NCI-H774 (cell line): ENCODE measurements at regions not wholly inside any gene's neighbourhood (a gene's known extent, or its start where the extent isn't known, plus 50 kb on each side); places are given as distances from the start of the nearest gene placed in this dataset.

Source experiments
- DNase-seq: peaks from one replicate; lab custom pipeline; 2025; lab: John Stamatoyannopoulos, UW

DNA sequence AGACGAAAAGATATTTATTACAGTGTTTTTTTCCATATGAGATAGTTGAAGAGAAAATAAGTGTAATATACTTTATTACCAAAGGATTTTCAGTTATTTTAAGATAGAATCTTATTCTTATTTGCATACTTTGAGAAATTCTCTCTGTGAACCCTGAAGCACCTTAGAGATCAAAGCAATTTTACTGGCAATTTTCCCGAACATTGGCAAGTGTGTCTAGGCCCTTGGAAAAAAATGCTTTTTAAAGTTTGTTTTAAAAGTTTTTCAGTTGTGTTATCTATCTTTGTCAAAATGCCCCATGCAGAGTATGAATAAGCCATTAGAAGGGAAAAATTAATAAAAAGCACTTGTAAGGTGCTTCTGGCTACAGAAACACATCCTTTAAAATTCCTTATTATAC is 276.8 kb upstream of the HSF2 start:
- DNase-seq: no peak

- DNase-seq: no peak
Measured at GRCh38 chr6:122124908-122125307, 274.5 kb upstream of the HSF2 start.

- no peak for DNase-seq
Measured at GRCh38 chr6:122126894-122127293, 272.6 kb upstream of the HSF2 start.

DNA sequence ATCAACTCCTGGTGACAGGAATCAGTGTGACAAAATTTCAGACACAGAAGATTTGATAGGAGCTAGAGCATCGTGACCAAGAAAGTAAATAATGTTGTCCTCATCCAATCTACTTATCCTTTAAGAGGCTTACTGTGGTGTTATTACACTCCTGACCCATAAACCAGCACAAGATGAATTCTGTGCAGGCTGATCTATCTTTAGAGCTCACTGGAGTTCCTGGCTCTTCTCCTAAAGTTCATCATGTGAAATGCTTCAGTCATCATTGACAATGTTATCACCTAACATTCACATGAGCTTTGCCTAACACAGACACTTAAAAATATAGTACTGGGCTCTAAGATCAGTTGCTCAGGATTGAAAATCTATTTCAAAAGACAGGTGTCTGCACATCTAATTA is 271.0 kb upstream of the HSF2 start:
- DNase-seq: no peak

DNA sequence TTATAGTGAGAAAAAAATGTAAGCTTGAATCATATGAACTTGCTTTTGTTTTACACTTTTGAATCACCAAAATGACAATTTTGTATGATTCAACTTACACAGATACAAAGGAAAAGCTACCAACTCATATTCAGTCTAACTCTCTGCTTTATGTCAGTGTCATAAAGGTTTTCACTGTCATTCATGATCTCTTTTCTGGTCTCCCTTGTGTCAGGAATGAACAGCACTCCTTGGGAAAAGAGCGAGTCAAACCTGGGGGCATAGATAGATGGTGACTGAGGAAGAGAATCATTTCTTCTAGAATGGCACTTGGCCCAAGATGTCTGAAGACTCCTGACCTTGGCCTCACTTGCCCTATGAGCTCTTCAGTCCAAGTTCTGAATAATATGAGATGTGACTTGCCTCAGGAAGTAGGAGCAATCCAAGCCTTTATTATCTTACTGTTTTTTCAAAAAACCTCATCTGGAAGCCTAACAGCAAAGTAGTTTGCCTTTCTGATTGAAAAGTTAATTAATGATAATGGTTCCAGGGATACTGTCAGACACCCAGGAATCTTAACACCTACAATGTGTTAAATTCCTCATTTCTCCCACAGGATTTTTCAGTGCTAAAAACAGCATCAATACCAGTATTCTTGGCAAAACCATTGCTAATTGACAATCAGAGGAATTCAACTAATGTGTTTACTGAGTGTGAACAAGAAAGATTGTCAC is 270.0 kb upstream of the HSF2 start:
- DNase-seq: no peak

- DNase-seq: no peak
Measured at GRCh38 chr6:122130026-122130348, 269.5 kb upstream of the HSF2 start.

GRCh38 chr6:122130518-122130917 is 268.9 kb upstream of the HSF2 start:
- no peak for DNase-seq

GRCh38 chr6:122136386-122136785 is 263.1 kb upstream of the HSF2 start:
- no peak for DNase-seq

DNA sequence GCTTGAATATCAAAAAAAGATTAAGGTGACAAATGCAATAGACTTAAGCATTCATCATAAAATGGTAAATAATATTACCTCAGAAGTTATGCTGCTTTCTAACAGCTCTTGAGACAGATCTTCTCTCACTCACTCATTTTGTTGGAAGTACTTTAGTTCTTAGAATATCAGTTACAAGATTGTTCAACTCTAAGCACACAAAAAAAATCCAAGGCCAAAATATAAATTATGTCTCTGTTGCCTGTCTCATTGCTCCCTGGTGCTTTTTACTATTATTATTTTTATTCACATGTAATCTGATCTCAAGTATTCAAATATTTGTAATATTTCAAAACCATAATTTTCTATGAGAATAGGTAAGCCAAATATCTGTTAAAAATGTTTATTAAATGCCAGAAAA is 259.4 kb upstream of the HSF2 start:
- no peak for DNase-seq

- DNase-seq: no peak
Measured at GRCh38 chr6:122141246-122141645, 258.2 kb upstream of the HSF2 start.

GRCh38 chr6:122143813-122144601 is 255.4 kb upstream of the HSF2 start:
- no peak for DNase-seq

GRCh38 chr6:122145246-122145645 is 254.2 kb upstream of the HSF2 start:
- no peak for DNase-seq

DNA sequence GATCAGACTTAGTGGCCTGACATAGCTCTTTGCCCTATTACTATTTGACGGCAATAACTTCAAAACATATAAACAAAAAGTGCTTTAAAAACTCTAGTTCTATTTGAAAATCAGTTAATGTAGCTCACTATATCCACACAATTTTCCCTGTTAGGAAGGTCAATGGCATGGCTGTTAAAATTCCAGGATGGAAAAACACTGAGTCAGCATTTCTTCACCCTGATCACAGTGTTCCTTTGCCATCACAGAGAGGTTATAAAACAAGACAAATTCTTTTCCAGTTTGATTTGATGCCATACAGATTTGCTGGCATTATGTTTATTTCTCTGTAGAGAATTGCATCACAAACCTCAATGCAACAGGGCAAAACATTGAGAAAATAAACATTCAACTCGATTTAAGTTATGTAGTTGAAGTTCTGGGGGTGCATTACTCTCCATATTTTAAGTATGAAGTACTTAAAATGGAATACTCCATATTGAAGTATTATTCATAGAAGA is 253.7 kb upstream of the HSF2 start:
- no peak for DNase-seq

DNA sequence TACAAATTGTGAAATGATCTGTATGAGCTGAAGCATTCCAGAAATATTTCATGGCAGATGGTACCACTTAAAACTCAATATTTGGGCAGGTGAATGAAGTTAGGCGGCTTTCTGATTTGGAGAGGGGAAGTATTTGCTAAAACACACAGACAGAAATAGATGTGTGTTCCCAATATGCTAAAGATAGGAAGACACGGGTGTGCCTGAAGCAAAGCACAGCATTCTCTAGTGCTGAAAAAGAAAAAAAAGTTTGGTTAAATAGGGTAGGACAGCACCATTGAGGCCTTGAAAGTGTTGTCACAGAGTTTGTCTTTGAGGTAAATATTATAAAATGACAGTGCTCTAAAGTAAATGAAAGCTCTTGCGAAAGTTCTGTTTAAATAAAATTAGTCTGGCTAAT is 252.2 kb upstream of the HSF2 start:
- DNase-seq: no peak

- no peak for DNase-seq
Measured at GRCh38 chr6:122151066-122151465, 248.4 kb upstream of the HSF2 start.

DNA sequence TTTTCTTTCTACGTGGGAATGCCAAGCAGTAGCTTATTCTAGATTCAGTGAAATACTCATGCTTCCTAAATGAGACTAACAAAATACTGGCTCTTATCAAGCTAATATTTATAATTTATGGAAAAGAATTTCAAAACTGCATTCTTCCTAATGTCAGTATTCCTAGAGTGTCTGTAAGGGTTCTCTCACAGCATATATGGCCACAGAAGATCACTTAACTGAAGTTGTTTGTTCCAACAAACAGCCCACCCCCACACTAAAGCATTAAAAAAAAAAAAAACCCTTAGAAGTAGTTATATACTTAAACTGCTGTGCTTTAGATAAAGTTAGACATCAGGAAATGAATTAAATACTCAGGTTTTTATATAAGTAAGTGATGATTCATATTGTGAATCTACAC is 247.7 kb upstream of the HSF2 start:
- DNase-seq: no peak

GRCh38 chr6:122153557-122153956 is 245.9 kb upstream of the HSF2 start:
- no peak for DNase-seq

DNA sequence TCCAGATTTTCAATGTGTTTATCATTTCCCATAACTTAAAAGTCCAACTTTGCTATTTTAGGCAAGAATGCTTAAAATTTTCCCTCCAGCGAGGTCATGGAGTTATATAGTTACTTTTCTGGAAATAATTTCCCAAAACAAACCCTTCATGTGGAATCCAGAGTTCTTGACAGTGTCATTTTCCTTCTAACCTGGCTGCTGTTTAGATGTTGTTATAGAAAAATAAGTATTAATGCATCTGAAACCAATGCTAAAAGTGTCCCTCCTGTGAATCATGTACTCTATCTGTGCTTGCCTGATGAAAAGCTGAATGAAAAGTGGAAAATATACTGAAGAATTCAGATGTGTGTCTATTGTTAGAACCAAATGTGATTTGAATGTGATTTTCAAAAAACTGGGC is 245.3 kb upstream of the HSF2 start:
- DNase-seq: no peak

GRCh38 chr6:122154912-122155575 is 244.4 kb upstream of the HSF2 start:
- no peak for DNase-seq

- DNase-seq: no peak
Measured at GRCh38 chr6:122161136-122161535, 238.3 kb upstream of the HSF2 start.

DNA sequence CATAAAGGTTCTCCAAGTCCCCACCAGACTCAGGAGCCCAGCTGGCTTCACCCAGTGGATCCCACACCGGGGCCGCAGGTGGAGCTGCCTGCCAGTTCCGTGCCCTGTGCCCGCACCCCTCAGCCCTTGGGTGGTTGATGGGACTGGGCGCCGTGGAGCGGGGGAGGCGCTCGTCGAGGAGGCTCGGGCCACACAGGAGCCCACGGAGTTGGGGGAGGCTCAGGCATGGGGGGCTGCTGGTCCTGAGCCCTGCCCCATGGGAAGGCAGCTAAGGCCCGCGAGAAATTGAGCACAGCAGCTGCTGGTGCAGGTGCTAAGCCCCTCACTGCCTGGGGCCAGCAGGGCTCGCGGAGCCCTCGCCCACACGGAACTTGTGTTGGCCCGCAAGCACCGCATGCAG is 234.4 kb upstream of the HSF2 start:
- DNase-seq: no peak

GRCh38 chr6:122170274-122170673 is 229.2 kb upstream of the HSF2 start:
- no peak for DNase-seq

GRCh38 chr6:122178988-122179387 is 220.5 kb upstream of the HSF2 start:
- DNase-seq: no peak
